22Rv1 (cell line): ENCODE measurements at regions not wholly inside any gene's neighbourhood (a gene's known extent, or its start where the extent isn't known, plus 50 kb on each side); places are given as distances from the start of the nearest gene placed in this dataset.

Experiments used
- CTCF ChIP-seq: fragments of 450-650 bp; IDR thresholded peaks from 2 replicates; pipeline ENCODE4 v1.5.1; 2017; ENCODE audit warnings: mild to moderate bottlenecking
- ZFX ChIP-seq: fragments of 450-650 bp; IDR thresholded peaks from 2 replicates; pipeline ENCODE4 v1.6.1; 2017; ENCODE audit warnings: antibody characterized with exemption, borderline replicate concordance

GRCh38 chr17:73729101-73729500 lies 84.9 kb upstream of the SDK2 start:
- no peak for TF ChIP-seq CTCF
- TF ChIP-seq ZFX: no peak
